Mesenchymal stem cell (in vitro differentiated cells and primary cell): ENCODE measurements at regions not wholly inside any gene's neighbourhood (a gene's known extent, or its start where the extent isn't known, plus 50 kb on each side); places are given as distances from the start of the nearest gene placed in this dataset.

Experiments used
- DNase-seq: peaks from one replicate; pipeline ENCODE4 v3.0.0-alpha.2; 2013
- H2AFZ ChIP-seq: one replicate; pipeline ENCODE4 v1.6.1; 2013; ENCODE audit warnings: low read depth, mild to moderate bottlenecking, control low read depth, inconsistent platforms, low read length, moderate library complexity
- H2AK5ac ChIP-seq: 2 replicates; pipeline ENCODE4 v1.6.1; 2013; ENCODE audit warnings: low read length, moderate library complexity, mild to moderate bottlenecking, inconsistent platforms; ENCODE audit not compliant: severe bottlenecking
- H2BK120ac ChIP-seq: one replicate; pipeline ENCODE4 v1.6.1; 2013; ENCODE audit warnings: low read depth, mild to moderate bottlenecking, inconsistent platforms, low read length, moderate library complexity
- H2BK12ac ChIP-seq, 2 experiments: one replicate each; pipeline ENCODE4 v1.6.1; 2013; ENCODE audit warnings: inconsistent platforms in 2 of 2, low read length in 2 of 2, mild to moderate bottlenecking in 2 of 2, moderate library complexity in 2 of 2, control low read depth in 1 of 2
- H2BK15ac ChIP-seq: one replicate; pipeline ENCODE4 v1.6.1; 2013; ENCODE audit warnings: mild to moderate bottlenecking, low read depth, inconsistent platforms; ENCODE audit not compliant: poor library complexity, severe bottlenecking
- H2BK5ac ChIP-seq: 2 replicates; pipeline ENCODE4 v1.6.1; 2013; ENCODE audit warnings: low read depth, mild to moderate bottlenecking, low read length, control low read depth, inconsistent platforms; ENCODE audit not compliant: poor library complexity, severe bottlenecking
- H3K14ac ChIP-seq, 2 experiments: one replicate each; pipeline ENCODE4 v1.6.1; 2013; ENCODE audit warnings: inconsistent platforms in 2 of 2, low read length in 2 of 2, control low read depth in 1 of 2, mild to moderate bottlenecking in 1 of 2, moderate library complexity in 1 of 2
- H3K18ac ChIP-seq, 2 experiments: one replicate each; pipeline ENCODE4 v1.6.1; 2013; ENCODE audit warnings: inconsistent platforms in 2 of 2, low read length in 2 of 2, control low read depth in 1 of 2, low read depth in 1 of 2, mild to moderate bottlenecking in 1 of 2
- H3K23ac ChIP-seq, 2 experiments: one replicate each; pipeline ENCODE4 v1.6.1; 2013; ENCODE audit warnings: inconsistent platforms in 2 of 2, low read length in 2 of 2, mild to moderate bottlenecking in 2 of 2, moderate library complexity in 2 of 2, control low read depth in 1 of 2
- H3K27ac ChIP-seq: 2 replicates; pipeline ENCODE4 v1.5.1; 2013; ENCODE audit warnings: mild to moderate bottlenecking, moderate library complexity, low read length, control low read depth, inconsistent platforms; ENCODE audit not compliant: poor library complexity, severe bottlenecking
- H3K27me3 ChIP-seq, 2 experiments: 2 replicates each; pipeline versions ENCODE4 v1.6.1 to v1.7.0; 2013; ENCODE audit warnings: low read length in 2 of 2, mild to moderate bottlenecking in 2 of 2, moderate library complexity in 2 of 2, control low read depth in 1 of 2, inconsistent platforms in 1 of 2; ENCODE audit not compliant: control insufficient read depth in 1 of 2, insufficient read depth in 1 of 2
- H3K36me3 ChIP-seq, 2 experiments: 2 replicates each; pipeline versions ENCODE4 v1.6.1 to v1.7.0; 2013; ENCODE audit warnings: low read length in 2 of 2, control low read depth in 1 of 2, inconsistent platforms in 1 of 2, low read depth in 1 of 2, mild to moderate bottlenecking in 1 of 2; ENCODE audit not compliant: insufficient read depth in 2 of 2, control insufficient read depth in 1 of 2
- H3K4ac ChIP-seq, 2 experiments: one replicate each; pipeline ENCODE4 v1.6.1; 2013; ENCODE audit warnings: inconsistent platforms in 2 of 2, low read length in 2 of 2, mild to moderate bottlenecking in 2 of 2, moderate library complexity in 2 of 2, control low read depth in 1 of 2, low read depth in 1 of 2
- H3K4me1 ChIP-seq: 2 replicates; pipeline ENCODE4 v1.6.1; 2013; ENCODE audit warnings: low read depth, low read length, control low read depth; ENCODE audit not compliant: control insufficient read depth, insufficient read depth
- H3K4me2 ChIP-seq: 2 replicates; pipeline ENCODE4 v1.6.1; 2013; ENCODE audit warnings: low read length, mild to moderate bottlenecking, inconsistent platforms; ENCODE audit not compliant: poor library complexity, severe bottlenecking
- H3K4me3 ChIP-seq, 2 experiments: 2 replicates each; pipeline versions ENCODE4 v1.5.1 to v1.7.0; 2013; ENCODE audit warnings: low read length in 2 of 2, mild to moderate bottlenecking in 2 of 2, control low read depth in 1 of 2, low read depth in 1 of 2; ENCODE audit not compliant: insufficient read depth in 1 of 2
- H3K79me1 ChIP-seq: replicated peaks from 2 replicates; pipeline ENCODE4 v1.6.1; 2013; ENCODE audit warnings: mild to moderate bottlenecking, control low read depth, low read length, inconsistent platforms; ENCODE audit not compliant: poor library complexity, severe bottlenecking
- H3K9ac ChIP-seq: 2 replicates; pipeline ENCODE4 v1.7.0; 2013; ENCODE audit warnings: mild to moderate bottlenecking, low read length, moderate library complexity
- H3K9me3 ChIP-seq: 2 replicates; pipeline ENCODE4 v1.7.0; 2013; ENCODE audit warnings: mild to moderate bottlenecking, low read length; ENCODE audit not compliant: control insufficient read depth
- H4K8ac ChIP-seq: one replicate; pipeline ENCODE4 v1.6.1; 2013; ENCODE audit warnings: inconsistent platforms, mild to moderate bottlenecking, low read length, moderate library complexity
- H4K91ac ChIP-seq: one replicate; pipeline ENCODE4 v1.6.1; 2013; ENCODE audit warnings: mild to moderate bottlenecking, low read length, inconsistent platforms
- WGBS: methylation state at CpG from one replicate; pipeline ENCODE4 v1.1.7; 2013; ENCODE audit warnings: mixed read lengths; 5-methylcytosine and 5-hydroxymethylcytosine counted together

DNA sequence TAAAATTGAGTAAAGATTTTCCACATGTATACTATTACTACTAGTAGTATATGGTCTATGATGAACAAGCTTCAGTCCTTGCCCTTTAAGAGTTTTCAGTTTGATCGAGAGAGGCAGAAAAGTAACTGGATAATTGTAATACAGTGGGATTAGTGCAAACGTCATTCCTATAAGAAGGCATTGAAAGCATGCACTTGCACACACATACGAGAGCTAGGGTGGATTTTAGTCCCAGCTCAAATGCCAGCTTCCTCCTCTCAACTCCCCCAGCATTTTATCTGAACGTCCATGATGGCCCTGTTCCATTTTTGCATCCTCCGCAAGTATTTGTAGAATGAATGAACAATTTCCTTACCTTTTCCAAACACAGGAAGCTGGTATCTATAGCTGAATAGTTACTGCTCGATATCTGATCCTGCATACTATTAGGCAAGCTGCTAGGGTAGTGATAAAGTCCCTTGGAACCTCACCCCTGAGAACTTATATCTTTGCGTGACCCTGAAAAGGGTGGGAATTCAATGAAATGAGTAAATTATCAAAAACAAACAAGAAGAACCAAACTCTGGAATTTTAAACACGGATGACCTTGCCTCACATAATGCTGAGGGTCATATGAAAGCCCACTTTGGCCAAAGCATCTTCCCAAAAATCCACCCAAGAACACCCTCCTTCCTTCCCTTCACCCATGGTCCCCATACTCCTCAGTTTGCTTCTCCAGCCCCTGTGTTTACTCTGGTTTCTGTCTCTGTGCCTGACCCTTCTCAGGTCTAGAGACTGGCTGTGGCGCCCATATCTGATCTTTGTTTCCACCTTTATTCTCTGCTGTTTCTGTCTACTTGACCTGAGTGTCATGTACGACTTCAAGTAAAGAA lies 60.5 kb downstream of the TMEM100 start:
- Histone ChIP-seq H3K4me3 (no peak overlapping the region), H3K4me1 (no peaks in the 10 kb centered on the region), H4K8ac (no peak overlapping the region), H3K36me3 (no peaks in the 10 kb centered on the region), H2BK15ac (peak overlapping the region; percentile 78), H3K9ac (no peak overlapping the region), H3K79me1 (no peaks in the 10 kb centered on the region), H2BK120ac (no peak overlapping the region), H3K27ac (no peak overlapping the region), H2AFZ (no peak overlapping the region), H3K27me3 (no peaks in the 10 kb centered on the region), H3K9me3 (no peaks in the 10 kb centered on the region), H4K91ac (peak overlapping the region; percentile 76), H3K4ac (no peak overlapping the region), H3K18ac (no peak overlapping the region), H3K14ac (no peak overlapping the region), H3K23ac (no peak overlapping the region), H2BK12ac (no peak overlapping the region), H2AK5ac (no peak overlapping the region), H2BK5ac (no peak overlapping the region), H3K4me2 (no peak overlapping the region)
- DNase-seq: no peak
- whole genome bisulfite sequencing: 84% methylated on average over 8 of the region's 10 CpGs

DNA sequence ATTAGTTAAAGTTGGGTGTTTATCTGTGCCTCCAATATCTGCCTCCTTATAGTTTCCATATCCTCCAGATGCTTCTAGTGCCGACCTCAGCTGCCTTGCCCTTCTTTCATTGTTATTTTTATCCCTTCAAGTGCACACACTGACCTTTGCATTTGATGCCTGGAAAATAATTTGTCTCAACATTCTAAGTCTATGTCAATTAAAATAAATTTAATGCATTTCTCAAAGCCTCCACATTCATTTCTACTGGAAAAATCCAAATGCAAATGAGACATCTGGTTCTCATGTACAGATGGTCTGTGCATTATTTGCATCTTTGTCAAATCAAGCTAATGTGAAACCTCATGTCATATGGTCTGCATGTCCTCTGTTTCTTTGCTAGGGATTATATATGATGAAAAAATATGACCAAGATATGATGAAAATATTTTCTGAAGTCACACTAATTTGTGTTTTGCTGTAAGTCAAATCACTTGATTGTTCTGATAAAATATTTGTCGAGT lies 61.4 kb downstream of the TMEM100 start:
- Histone ChIP-seq H2BK12ac (no peak overlapping the region), H3K4ac (no peak overlapping the region), H3K4me2 (no peak overlapping the region), H3K27ac (no peak overlapping the region), H2BK120ac (no peak overlapping the region), H3K9me3 (no peaks in the 10 kb centered on the region), H3K4me3 (no peak overlapping the region), H3K36me3 (no peaks in the 10 kb centered on the region), H3K4me1 (no peaks in the 10 kb centered on the region), H2BK5ac (no peak overlapping the region), H4K91ac (no peak overlapping the region), H2AFZ (no peak overlapping the region), H2BK15ac (no peak overlapping the region), H3K27me3 (peaks cover 0 to 2% of the 10 kb centered on the region in 2 experiments), H2AK5ac (no peak overlapping the region), H4K8ac (no peak overlapping the region), H3K9ac (no peak overlapping the region), H3K14ac (no peak overlapping the region), H3K23ac (no peak overlapping the region), H3K18ac (no peak overlapping the region), H3K79me1 (no peaks in the 10 kb centered on the region)
- 67% methylated on average over 2 of the region's 2 CpGs for WGBS
- DNase-seq: no peak

DNA sequence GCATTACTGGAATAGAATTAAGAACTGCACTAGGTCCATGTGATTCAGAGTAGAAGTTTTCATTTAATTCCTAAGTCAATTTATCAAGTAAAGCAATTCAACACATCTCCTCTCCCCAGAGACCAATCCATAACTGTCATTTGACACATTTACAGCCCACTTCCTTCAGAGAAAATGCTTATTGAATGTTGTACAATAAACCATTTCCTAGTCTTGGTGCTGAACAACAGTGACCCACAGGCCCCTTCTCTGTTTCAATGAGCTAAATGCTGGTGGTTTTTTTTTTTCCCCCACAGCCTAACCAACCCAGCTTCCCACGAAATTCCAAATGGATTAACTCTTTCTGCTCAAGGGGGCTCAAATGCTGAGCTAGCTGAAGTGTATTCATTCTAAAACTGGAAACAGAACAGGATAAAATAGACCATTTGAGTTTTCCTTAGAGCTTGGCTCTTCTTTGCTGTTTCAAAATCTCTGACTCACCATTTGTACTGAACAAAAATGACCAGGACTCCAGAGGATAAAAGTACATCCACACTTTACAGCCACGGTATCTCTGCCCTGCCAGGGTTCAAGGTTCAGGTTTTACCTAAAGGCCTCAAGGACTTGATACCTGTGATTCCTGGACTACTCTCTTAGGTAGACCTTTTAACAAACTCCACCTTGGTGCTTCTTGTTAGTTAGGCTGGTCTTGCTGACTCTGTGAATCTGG lies 62.3 kb downstream of the TMEM100 start:
- Histone ChIP-seq H3K4me3 (peak overlapping the region in 1 of 2 experiments; percentile 12), H3K79me1 (no peaks in the 10 kb centered on the region), H2BK5ac (no peak overlapping the region), H3K18ac (peak overlapping the region; percentile 34 to 60), H3K4me1 (no peaks in the 10 kb centered on the region), H3K14ac (peak overlapping the region in 1 of 2 experiments; percentile 73), H2AFZ (peak overlapping the region; percentile 8), H4K8ac (peak overlapping the region; percentile 63), H2BK15ac (no peak overlapping the region), H2BK12ac (peak overlapping the region; percentile 38 to 96), H2AK5ac (no peak overlapping the region), H3K4ac (peak overlapping the region; percentile 29 to 57), H2BK120ac (peak overlapping the region; percentile 88), H3K27ac (no peak overlapping the region), H3K23ac (no peak overlapping the region), H3K9me3 (no peaks in the 10 kb centered on the region), H4K91ac (peak overlapping the region; percentile 71), H3K36me3 (no peaks in the 10 kb centered on the region), H3K27me3 (peaks cover 0 to 2% of the 10 kb centered on the region in 2 experiments), H3K4me2 (no peak overlapping the region), H3K9ac (no peak overlapping the region)
- DNase-seq: peak; percentile 83
- WGBS: 13% methylated on average over 1 of the region's 2 CpGs

DNA sequence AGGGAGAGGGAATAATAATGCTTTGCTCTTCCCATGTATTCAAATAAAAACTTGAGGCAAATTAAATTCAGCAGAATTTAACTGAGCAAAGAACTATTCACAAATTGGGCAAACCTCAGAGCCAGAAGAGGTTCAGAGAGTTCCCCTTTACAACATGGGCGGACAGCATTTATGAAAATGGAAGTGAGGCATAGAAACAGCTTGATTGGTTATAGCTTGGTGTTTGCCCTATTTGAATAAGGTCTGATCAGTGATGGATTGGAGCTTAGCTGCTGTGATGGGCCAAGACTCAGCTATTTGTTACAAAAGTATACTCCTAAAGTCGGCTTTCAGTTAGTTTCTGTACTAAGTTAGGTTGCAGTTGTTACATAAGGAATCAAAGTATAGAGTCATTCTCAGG lies 63.0 kb downstream of the TMEM100 start:
- 97% methylated on average over 1 of the region's 2 CpGs for WGBS
- peaks cover 0 to 2% of the 10 kb centered on the region in 2 experiments for H3K27me3 ChIP-seq
- H4K91ac ChIP-seq: peak overlapping the region; percentile 84

More for the DNA sequence above, 63.0 kb downstream of the TMEM100 start:
- H3K27ac ChIP-seq: no peak overlapping the region
- H3K4ac ChIP-seq: peak overlapping the region; percentile 59 to 87
- H2BK12ac ChIP-seq: peak overlapping the region; percentile 38 to 74
- peak overlapping the region in 1 of 2 experiments; percentile 92 for H3K18ac ChIP-seq
- no peak overlapping the region for H2BK5ac ChIP-seq
- H3K4me1 ChIP-seq: no peaks in the 10 kb centered on the region
- no peak overlapping the region for H3K9ac ChIP-seq
- H3K36me3 ChIP-seq: no peaks in the 10 kb centered on the region
- no peak overlapping the region for H2AK5ac ChIP-seq
- no peak overlapping the region for H3K23ac ChIP-seq
- H2BK15ac ChIP-seq: no peak overlapping the region
- no peak overlapping the region for H2BK120ac ChIP-seq
- H3K4me3 ChIP-seq: peak overlapping the region in 1 of 2 experiments; percentile 12
- peak overlapping the region in 1 of 2 experiments; percentile 74 for H3K14ac ChIP-seq
- H2AFZ ChIP-seq: no peak overlapping the region
- DNase-seq: no peak
- H3K79me1 ChIP-seq: no peaks in the 10 kb centered on the region
- peak overlapping the region; percentile 67 for H4K8ac ChIP-seq
- H3K9me3 ChIP-seq: no peaks in the 10 kb centered on the region
- no peak overlapping the region for H3K4me2 ChIP-seq
